Keratinocyte (primary cell): ENCODE measurements at regions not wholly inside any gene's neighbourhood (a gene's known extent, or its start where the extent isn't known, plus 50 kb on each side); places are given as distances from the start of the nearest gene placed in this dataset.

Source experiments
- DNase-seq: peaks from one replicate; pipeline ENCODE4 v3.0.0-alpha.2; 2011; ENCODE audit warnings: low read depth, missing footprints, low spot score
- FAIRE-seq: peaks from 2 replicates; lab custom pipeline; 2011; peaks lifted over from hg19 to GRCh38; lab: Jason Lieb, UNC
- H2AFZ ChIP-seq: 2 replicates; pipeline ENCODE4 v1.6.0; 2012; ENCODE audit warnings: low read length, control low read depth, inconsistent platforms; ENCODE audit not compliant: control insufficient read depth
- H3K27ac ChIP-seq: 2 replicates; pipeline ENCODE4 v1.5.1; 2011; ENCODE audit warnings: low read length; ENCODE audit not compliant: control insufficient read depth, insufficient read depth
- H3K27me3 ChIP-seq: 3 replicates; pipeline ENCODE4 v1.6.0; 2011; ENCODE audit warnings: low read length; ENCODE audit not compliant: control insufficient read depth, insufficient read depth; ENCODE audit errors: extremely low read depth
- H3K36me3 ChIP-seq, 2 experiments: 2 replicates in 1 of 2; 3 replicates in 1 of 2; pipeline ENCODE4 v1.5.1; 2011; ENCODE audit warnings: low read length in 2 of 2, mild to moderate bottlenecking in 1 of 2; ENCODE audit not compliant: control insufficient read depth in 2 of 2, insufficient read depth in 2 of 2; ENCODE audit errors: extremely low read depth in 1 of 2
- H3K4me1 ChIP-seq: 3 replicates; pipeline ENCODE4 v1.5.1; 2011; ENCODE audit warnings: low read length; ENCODE audit not compliant: control insufficient read depth, insufficient read depth; ENCODE audit errors: extremely low read depth
- H3K4me2 ChIP-seq: 3 replicates; pipeline ENCODE4 v1.6.0; 2011; ENCODE audit warnings: low read depth, low read length; ENCODE audit not compliant: control insufficient read depth, insufficient read depth; ENCODE audit errors: extremely low read depth
- H3K4me3 ChIP-seq, 3 experiments: fragments of 200-600 bp in 1 of 3; sonication (generic) in 1 of 3; 2 replicates in 2 of 3; 3 replicates in 1 of 3; pipeline ENCODE4 v1.5.1; 2011 to 2016; ENCODE audit warnings: low read length in 3 of 3, mild to moderate bottlenecking in 3 of 3, control low read depth in 2 of 3, inconsistent platforms in 1 of 3, low read depth in 1 of 3, mixed read lengths in 1 of 3, mixed run types in 1 of 3, moderate library complexity in 1 of 3; ENCODE audit not compliant: control insufficient read depth in 2 of 3, insufficient read depth in 2 of 3; ENCODE audit errors: extremely low read depth in 1 of 3
- H3K79me2 ChIP-seq: 2 replicates; pipeline ENCODE4 v1.6.0; 2012; ENCODE audit warnings: low read length; ENCODE audit not compliant: control insufficient read depth, insufficient read depth
- H3K9ac ChIP-seq: 3 replicates; pipeline ENCODE4 v1.6.0; 2011; ENCODE audit warnings: low read length; ENCODE audit not compliant: control insufficient read depth, insufficient read depth; ENCODE audit errors: extremely low read depth
- H3K9me1 ChIP-seq: 3 replicates; pipeline ENCODE4 v1.6.0; 2011; ENCODE audit warnings: low read length; ENCODE audit not compliant: control insufficient read depth, insufficient read depth; ENCODE audit errors: extremely low read depth
- H3K9me3 ChIP-seq: 2 replicates; pipeline ENCODE4 v1.5.1; 2012; ENCODE audit warnings: low read depth, low read length; ENCODE audit not compliant: control insufficient read depth
- H4K20me1 ChIP-seq: 3 replicates; pipeline ENCODE4 v1.6.0; 2011; ENCODE audit warnings: low read length; ENCODE audit not compliant: control insufficient read depth, insufficient read depth; ENCODE audit errors: extremely low read depth
- EZH2 ChIP-seq: IDR thresholded peaks from one replicate; pipeline ENCODE4 v1.6.1; 2012; ENCODE audit warnings: inconsistent platforms, mild to moderate bottlenecking, low read length, moderate library complexity
- dilution Hi-C: fragments of 300-500 bp; cut with MboI; formaldehyde crosslinking; loops from one replicate; pipeline ENCODE4 v1.7.0; 2020; ENCODE audit warnings: low sequenced_read_pairs; ENCODE audit not compliant: extremely low pct_ligation_motif_present
- TF ChIP-seq, protein P1 (sequence below), 3 experiments: IDR thresholded peaks in 1 of 3; conservative IDR thresholded peaks in 1 of 3; optimal IDR thresholded peaks in 1 of 3; 2 replicates in 2 of 3; 3 replicates in 1 of 3; pipeline versions ENCODE3 to v1.5.1; 2011; ENCODE audit warnings: low read length in 3 of 3, mild to moderate bottlenecking in 3 of 3, moderate library complexity in 2 of 3, control low read depth in 1 of 3, inconsistent platforms in 1 of 3; ENCODE audit not compliant: insufficient read depth in 2 of 3; ENCODE audit errors: extremely low read depth in 1 of 3

DNA sequence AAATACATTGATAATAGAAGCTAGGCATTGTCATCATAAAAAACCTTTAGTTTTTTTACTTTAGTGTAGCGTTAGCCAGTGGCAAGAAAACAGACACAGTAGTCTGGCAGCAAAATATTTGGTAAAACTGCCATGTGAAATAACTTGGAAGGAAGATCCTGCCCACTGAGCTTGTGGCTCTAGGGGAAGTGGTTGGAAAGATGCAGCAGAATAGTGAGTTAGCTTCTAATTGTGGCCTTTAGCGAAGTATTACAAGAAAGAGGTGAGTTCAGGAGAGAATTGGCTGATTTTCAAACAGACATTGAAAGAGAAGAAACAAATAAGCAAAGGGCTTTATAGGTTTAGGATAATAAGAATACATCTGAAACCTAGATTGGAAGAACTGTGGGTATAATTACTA lies 1887.8 kb upstream of the CELF4 start:
- Histone ChIP-seq H3K36me3 (no peaks in the 10 kb centered on the region), H3K27ac (no peak overlapping the region), H3K4me3 (no peak overlapping the region), H3K79me2 (no peaks in the 10 kb centered on the region), H3K4me2 (peak overlapping the region; percentile 63), H3K4me1 (peaks cover 18% of the 10 kb centered on the region), H3K27me3 (no peaks in the 10 kb centered on the region), H4K20me1 (no peaks in the 10 kb centered on the region), H3K9ac (no peak overlapping the region), H3K9me1 (no peaks in the 10 kb centered on the region), H3K9me3 (no peaks in the 10 kb centered on the region), H2AFZ (peak overlapping the region; percentile 76)
- TF ChIP-seq, protein P1, sequence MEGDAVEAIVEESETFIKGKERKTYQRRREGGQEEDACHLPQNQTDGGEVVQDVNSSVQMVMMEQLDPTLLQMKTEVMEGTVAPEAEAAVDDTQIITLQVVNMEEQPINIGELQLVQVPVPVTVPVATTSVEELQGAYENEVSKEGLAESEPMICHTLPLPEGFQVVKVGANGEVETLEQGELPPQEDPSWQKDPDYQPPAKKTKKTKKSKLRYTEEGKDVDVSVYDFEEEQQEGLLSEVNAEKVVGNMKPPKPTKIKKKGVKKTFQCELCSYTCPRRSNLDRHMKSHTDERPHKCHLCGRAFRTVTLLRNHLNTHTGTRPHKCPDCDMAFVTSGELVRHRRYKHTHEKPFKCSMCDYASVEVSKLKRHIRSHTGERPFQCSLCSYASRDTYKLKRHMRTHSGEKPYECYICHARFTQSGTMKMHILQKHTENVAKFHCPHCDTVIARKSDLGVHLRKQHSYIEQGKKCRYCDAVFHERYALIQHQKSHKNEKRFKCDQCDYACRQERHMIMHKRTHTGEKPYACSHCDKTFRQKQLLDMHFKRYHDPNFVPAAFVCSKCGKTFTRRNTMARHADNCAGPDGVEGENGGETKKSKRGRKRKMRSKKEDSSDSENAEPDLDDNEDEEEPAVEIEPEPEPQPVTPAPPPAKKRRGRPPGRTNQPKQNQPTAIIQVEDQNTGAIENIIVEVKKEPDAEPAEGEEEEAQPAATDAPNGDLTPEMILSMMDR (optimal IDR thresholded peaks at IDR 0.05 in 1 of 3, IDR thresholded peaks at IDR 0.05 in 1 of 3, conservative IDR thresholded peaks at IDR 0.05 in 1 of 3; ENCODE audit: extremely low read depth in 1 of 3, insufficient read depth in 2 of 3, low read length in 3 of 3): no peak
- no peak for TF ChIP-seq EZH2
- DNase-seq (no peak), FAIRE-seq (no peak)
- dilution Hi-C loops: no loop called here

DNA sequence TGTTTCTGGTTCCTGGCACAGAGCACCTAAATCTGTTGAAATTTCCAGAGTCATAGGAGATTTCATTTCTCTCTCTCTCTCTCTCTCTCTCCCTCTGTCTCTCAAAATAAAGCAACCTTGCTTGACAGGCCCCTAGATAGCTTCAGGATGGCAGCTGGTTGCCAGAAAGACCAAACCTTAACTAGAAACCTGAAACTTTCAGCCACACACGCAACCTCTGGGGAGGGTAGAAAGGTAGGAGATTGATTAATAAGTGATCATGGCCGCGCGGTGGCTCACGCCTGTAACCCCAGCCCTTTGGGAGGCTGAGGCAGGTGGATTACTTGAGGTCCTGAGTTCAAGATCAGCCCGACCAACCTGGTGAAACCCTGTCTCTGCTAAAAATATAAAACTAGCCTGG lies 1885.4 kb upstream of the CELF4 start:
- Histone ChIP-seq H3K9me3 (no peaks in the 10 kb centered on the region), H3K36me3 (no peaks in the 10 kb centered on the region), H4K20me1 (no peaks in the 10 kb centered on the region), H3K4me1 (peaks cover 18% of the 10 kb centered on the region), H3K79me2 (no peaks in the 10 kb centered on the region), H3K4me3 (no peak overlapping the region), H3K4me2 (no peak overlapping the region), H3K9me1 (no peaks in the 10 kb centered on the region), H3K9ac (no peak overlapping the region), H3K27ac (no peak overlapping the region), H2AFZ (no peak overlapping the region), H3K27me3 (no peaks in the 10 kb centered on the region)
- FAIRE-seq (no peak), DNase-seq (no peak)
- dilution Hi-C loops: no loop called here
- TF ChIP-seq, protein P1 (optimal IDR thresholded peaks at IDR 0.05 in 1 of 3, IDR thresholded peaks at IDR 0.05 in 1 of 3, conservative IDR thresholded peaks at IDR 0.05 in 1 of 3; ENCODE audit: extremely low read depth in 1 of 3, insufficient read depth in 2 of 3, low read length in 3 of 3): no peak
- no peak for TF ChIP-seq EZH2
